K562 (cell line): ENCODE measurements at regions not wholly inside any gene's neighbourhood (a gene's known extent, or its start where the extent isn't known, plus 50 kb on each side); places are given as distances from the start of the nearest gene placed in this dataset.
"Not testable (repeated sequence)": the region's sequence is repeated elsewhere in the genome, so short reads cannot be mapped to it uniquely, and the experiment has no call there.

Source experiments
- ATAC-seq: fragments of 200-7000 bp; cut with Tn5 transposase; 3 replicates; pipeline ENCODE4 v1.9.1; 2020; ENCODE audit warnings: moderate library complexity
- BruUV-seq: library from RNA; stranded (reverse); fragments of 400-500 nt; replicated peaks from 2 replicates; lab custom pipeline; 2021; lab: Mats Ljungman, UMichigan
- CTCF ChIA-PET: fragments of 300-600 bp; formaldehyde crosslinking; extraction: SDS; loops from one replicate; lab custom pipeline; 2021; ENCODE audit warnings: low intra/inter-chr PET ratio; lab: Yijun Ruan, JAX
- POLR2A ChIA-PET: fragments of 300-600, 350-650 bp; sonication (Branson Sonifier 250); formaldehyde crosslinking; extraction: SDS; loops from one replicate; lab custom pipeline; 2021; ENCODE audit warnings: antibody characterized with exemption, inconsistent platforms; lab: Yijun Ruan, JAX
- DNase-seq, 4 experiments: peaks; one replicate each; pipeline versions ENCODE4 v3.0.0 to v3.0.0-alpha.2; 2011 to 2018; ENCODE audit warnings: low spot score in 3 of 4, mixed read lengths in 3 of 4; ENCODE audit errors: extremely low read depth in 1 of 4
- FAIRE-seq: peaks from 2 replicates; lab custom pipeline; 2011; peaks lifted over from hg19 to GRCh38; lab: Jason Lieb, UNC
- H2AFZ ChIP-seq: 2 replicates; pipeline ENCODE4 v1.6.0; 2011; ENCODE audit warnings: low read depth, low read length, control low read depth, inconsistent platforms
- H3K27ac ChIP-seq: fragments of 200-600 bp; 3 replicates; pipeline ENCODE4 v1.8.0; 2011; ENCODE audit warnings: low read depth, mild to moderate bottlenecking, control low read depth, inconsistent platforms, low read length, moderate library complexity, mixed read lengths; ENCODE audit errors: extremely low read depth
- H3K27me3 ChIP-seq, 2 experiments: fragments of 300-600 bp in 1 of 2; 2 replicates in 1 of 2; 3 replicates in 1 of 2; pipeline versions ENCODE4 v1.6.0 to v1.8.0; 2011; ENCODE audit warnings: inconsistent platforms in 2 of 2, low read length in 2 of 2, mild to moderate bottlenecking in 1 of 2, mixed read lengths in 1 of 2, moderate library complexity in 1 of 2; ENCODE audit not compliant: control insufficient read depth in 2 of 2, insufficient read depth in 2 of 2
- H3K36me3 ChIP-seq: fragments of 300-600 bp; 3 replicates; pipeline ENCODE4 v1.8.0; 2011; ENCODE audit warnings: mild to moderate bottlenecking, low read length, inconsistent platforms; ENCODE audit not compliant: control insufficient read depth, insufficient read depth
- H3K4me1 ChIP-seq, 2 experiments: fragments of 200-600 bp in 1 of 2; replicated peaks in 1 of 2; 2 replicates in 1 of 2; 3 replicates in 1 of 2; pipeline versions ENCODE4 v1.5.1 to v1.8.0; 2011; ENCODE audit warnings: inconsistent platforms in 2 of 2, low read length in 2 of 2, mild to moderate bottlenecking in 1 of 2, mixed read lengths in 1 of 2, moderate library complexity in 1 of 2; ENCODE audit not compliant: control insufficient read depth in 2 of 2, insufficient read depth in 2 of 2
- H3K4me2 ChIP-seq: 2 replicates; pipeline ENCODE4 v1.6.1; 2011; ENCODE audit warnings: low read length, control low read depth, inconsistent platforms, mixed read lengths; ENCODE audit not compliant: insufficient read depth
- H3K4me3 ChIP-seq: fragments of 200-600 bp; sonication (generic), shearing (Covaris generic); 2 replicates; pipeline ENCODE4 v1.5.1; 2016; ENCODE audit warnings: control low read depth, inconsistent platforms
- H3K79me2 ChIP-seq: fragments of 200-600 bp; 3 replicates; pipeline ENCODE4 v1.8.0; 2011; ENCODE audit warnings: low read length, inconsistent platforms; ENCODE audit not compliant: control insufficient read depth, insufficient read depth
- H3K9ac ChIP-seq, 2 experiments: 2 replicates each; pipeline versions ENCODE4 v1.6.0 to v1.6.1; 2011; ENCODE audit warnings: low read depth in 2 of 2, low read length in 2 of 2, control low read depth in 1 of 2, inconsistent platforms in 1 of 2, mild to moderate bottlenecking in 1 of 2, mixed read lengths in 1 of 2; ENCODE audit not compliant: insufficient read depth in 1 of 2
- H3K9me1 ChIP-seq: one replicate; pipeline ENCODE4 v1.6.0; 2011; ENCODE audit warnings: inconsistent platforms, mild to moderate bottlenecking, low read length, moderate library complexity; ENCODE audit not compliant: control insufficient read depth, insufficient read depth
- H3K9me3 ChIP-seq: replicated peaks from 2 replicates; pipeline ENCODE4 v1.5.1; 2011; ENCODE audit warnings: low read depth, low read length, inconsistent platforms; ENCODE audit not compliant: control insufficient read depth, insufficient read depth
- H4K20me1 ChIP-seq: replicated peaks from 2 replicates; pipeline ENCODE4 v1.6.1; 2011; ENCODE audit warnings: low read length, inconsistent platforms, mixed read lengths; ENCODE audit not compliant: control insufficient read depth, insufficient read depth
- ZNF354B ChIP-seq: fragments of 250-450 bp; sonication (Bioruptor Pico); IDR thresholded peaks from 2 replicates; pipeline ENCODE4 v1.4.0; 2020
- WGBS: fragments of 100-300 bp; shearing (Covaris generic); methylation state at CpG from one replicate; pipeline ENCODE4 v1.1.6; 2016; ENCODE audit warnings: low coverage, mixed read lengths; ENCODE audit not compliant: insufficient coverage; ENCODE audit errors: missing lambda C conversion rate; 5-methylcytosine and 5-hydroxymethylcytosine counted together
- in situ Hi-C: fragments of 300-500 bp; cut with MboI; formaldehyde crosslinking; loops from 4 replicates; pipeline ENCODE4 v1.15.0; 2018; ENCODE audit warnings: inconsistent platforms, mixed read lengths
- intact Hi-C: fragments of 100-400 bp; cut with micrococcal nuclease; formaldehyde crosslinking; loops from 2 replicates; pipeline ENCODE4 v1.14.2; 2022

- in situ Hi-C loops: no loop called here
- ChIA-PET POLR2A (no interaction called here), CTCF (no interaction called here)
- no peaks in the 10 kb centered on the region for H3K36me3 ChIP-seq
- no peak overlapping the region for H3K4me3 ChIP-seq
- WGBS: 0% methylated on average over 10 of the region's 10 CpGs
- H3K4me2 ChIP-seq: no peak overlapping the region
- intact Hi-C loops: no loop called here
- no peak overlapping the region for H3K27ac ChIP-seq
- no peaks in the 10 kb centered on the region for H3K4me1 ChIP-seq
- no peak for DNase-seq
- no peaks in the 10 kb centered on the region for H3K79me2 ChIP-seq
- FAIRE-seq: no peak
- TF ChIP-seq ZNF354B (CRISPR knock-in tag): no peak
- no TSS peak for BruUV-seq
- H3K9ac ChIP-seq: no peak overlapping the region
- no peak overlapping the region for H2AFZ ChIP-seq
- H3K9me3 ChIP-seq: no peaks in the 10 kb centered on the region
- H3K27me3 ChIP-seq: peaks cover 24 to 59% of the 10 kb centered on the region in 2 experiments; a peak in 4 of 5 replicates
- H3K9me1 ChIP-seq: peaks cover 3% of the 10 kb centered on the region
- H4K20me1 ChIP-seq: 0 out of 2 replicates have a peak, but pooled peaks cover 7% of the 10 kb centered on the region
- no peak for ATAC-seq
These were observed 63.3 kb downstream of the RBFOX3 start for GRCh38 chr17:79547586-79547985.

- H3K36me3 ChIP-seq, FAIRE-seq, H3K79me2 ChIP-seq, H3K9ac ChIP-seq, H3K9me1 ChIP-seq, DNase-seq, H3K4me1 ChIP-seq, H3K27ac ChIP-seq, H3K4me2 ChIP-seq, ATAC-seq, H2AFZ ChIP-seq, CTCF ChIA-PET, in situ Hi-C loops, BruUV-seq, intact Hi-C loops, H4K20me1 ChIP-seq, H3K9me3 ChIP-seq, H3K4me3 ChIP-seq, POLR2A ChIA-PET: not testable (repeated sequence)
- H3K27me3 ChIP-seq: peaks cover 24 to 63% of the 10 kb centered on the region in 2 experiments; a peak in 4 of 5 replicates
- WGBS: 2% methylated on average over 12 of the region's 12 CpGs
These were observed 63.7 kb downstream of the RBFOX3 start for GRCh38 chr17:79547171-79547570.
